SK-N-DZ (cell line): ENCODE measurements at regions not wholly inside any gene's neighbourhood (a gene's known extent, or its start where the extent isn't known, plus 50 kb on each side); places are given as distances from the start of the nearest gene placed in this dataset.

Experiments
- DNase-seq: peaks from one replicate; pipeline ENCODE4 v3.0.0-alpha.2; 2015; ENCODE audit warnings: low spot score

GRCh38 chr2:65541773-65542172, 109.4 kb upstream of the SPRED2 start:
- no peak for DNase-seq

- peak; percentile 99 for DNase-seq
Observed at GRCh38 chr2:65539633-65540032, 107.2 kb upstream of the SPRED2 start.

- DNase-seq: no peak
Observed at GRCh38 chr2:65537651-65538385, 105.4 kb upstream of the SPRED2 start.

DNA sequence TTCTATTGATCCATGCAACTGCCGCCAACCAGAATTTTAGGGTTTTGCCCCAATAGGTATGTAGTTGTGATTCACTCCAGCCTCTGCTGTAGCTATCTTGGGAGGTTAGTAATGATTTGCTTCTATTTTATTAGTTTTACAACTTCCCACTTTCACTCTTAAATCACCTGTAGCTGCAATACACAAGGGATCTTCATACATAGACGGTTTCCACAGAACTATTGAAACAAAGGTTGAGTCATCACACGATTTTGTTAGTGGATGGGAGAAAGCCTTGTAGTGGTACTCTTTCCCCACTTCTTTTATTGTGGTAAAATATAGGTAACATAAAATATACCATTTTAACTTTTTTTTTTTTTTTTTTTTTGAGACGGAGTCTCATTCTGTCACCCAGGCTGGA, 104.2 kb upstream of the SPRED2 start:
- DNase-seq: no peak

- no peak for DNase-seq
Observed at GRCh38 chr2:65532937-65533336, 100.5 kb upstream of the SPRED2 start.

DNA sequence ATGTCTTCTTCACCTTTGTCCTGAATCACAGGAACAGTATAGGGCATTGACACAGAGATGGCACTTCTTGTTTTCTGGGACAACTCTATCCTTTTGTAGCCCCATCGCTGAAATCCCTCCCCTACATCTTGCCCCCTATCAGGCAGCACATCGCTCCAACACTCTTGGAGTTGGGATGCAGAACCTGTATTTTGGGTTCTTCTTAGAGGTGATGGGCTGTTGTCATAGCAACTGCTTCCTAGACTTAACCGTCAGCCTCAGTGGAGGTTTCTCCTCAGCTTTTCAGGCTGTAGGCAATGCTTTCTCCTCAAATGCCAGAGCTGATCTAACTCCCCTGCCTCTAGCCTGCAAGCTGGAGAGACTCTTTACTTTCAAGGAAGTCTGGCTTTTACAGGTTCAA, 99.9 kb upstream of the SPRED2 start:
- DNase-seq: no peak

- no peak for DNase-seq
Observed at GRCh38 chr2:65530547-65531320, 98.3 kb upstream of the SPRED2 start.

GRCh38 chr2:65529419-65529818, 97.0 kb upstream of the SPRED2 start:
- DNase-seq: no peak

DNA sequence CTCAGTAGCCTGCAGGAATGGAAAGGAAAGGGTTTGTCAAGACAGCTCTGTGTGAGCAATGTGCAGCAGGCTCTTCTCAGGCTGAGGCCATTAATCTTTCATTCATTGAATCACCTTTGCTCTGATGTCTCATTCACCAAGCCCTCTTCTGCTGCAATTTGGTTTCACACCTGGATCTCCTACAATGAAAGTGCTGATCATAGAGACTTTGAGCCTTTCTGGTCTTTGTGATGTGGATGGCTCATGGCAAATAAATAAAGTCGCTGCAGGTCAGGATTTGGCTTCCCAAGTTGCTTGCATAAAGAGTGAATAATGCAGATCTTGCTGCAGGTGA, 95.8 kb upstream of the SPRED2 start:
- DNase-seq: no peak

- no peak for DNase-seq
Observed at GRCh38 chr2:65527451-65528240, 95.2 kb upstream of the SPRED2 start.

DNA sequence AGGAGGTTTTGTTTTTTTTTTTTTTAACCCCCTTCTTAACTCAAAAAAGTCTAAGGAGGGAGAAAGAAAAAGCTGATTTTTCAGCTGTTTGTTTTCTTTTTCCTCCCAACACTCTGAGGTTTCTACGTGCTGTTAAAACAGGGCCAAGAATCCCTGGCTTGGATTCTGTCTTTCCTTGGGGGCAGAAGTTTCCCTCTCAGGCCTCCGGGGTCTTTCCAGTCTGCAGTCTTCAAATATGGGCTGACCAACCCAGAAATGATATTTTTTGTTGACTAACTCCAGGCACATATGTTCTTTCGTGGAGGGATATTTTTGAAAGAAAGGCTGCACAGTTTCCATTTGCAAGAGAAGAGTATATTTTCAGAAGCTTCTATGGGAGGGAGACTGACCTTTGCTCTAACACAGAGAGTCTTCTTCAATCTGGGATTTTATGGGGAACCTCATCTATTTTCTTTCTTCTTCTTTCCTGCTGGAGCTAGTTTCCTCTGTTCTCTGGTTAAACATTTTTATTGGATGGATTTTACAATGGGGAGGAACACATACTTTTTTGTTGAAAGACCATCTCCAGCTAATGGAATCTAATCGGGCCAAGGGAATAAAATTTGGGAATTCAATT, 93.3 kb upstream of the SPRED2 start:
- DNase-seq: no peak

DNA sequence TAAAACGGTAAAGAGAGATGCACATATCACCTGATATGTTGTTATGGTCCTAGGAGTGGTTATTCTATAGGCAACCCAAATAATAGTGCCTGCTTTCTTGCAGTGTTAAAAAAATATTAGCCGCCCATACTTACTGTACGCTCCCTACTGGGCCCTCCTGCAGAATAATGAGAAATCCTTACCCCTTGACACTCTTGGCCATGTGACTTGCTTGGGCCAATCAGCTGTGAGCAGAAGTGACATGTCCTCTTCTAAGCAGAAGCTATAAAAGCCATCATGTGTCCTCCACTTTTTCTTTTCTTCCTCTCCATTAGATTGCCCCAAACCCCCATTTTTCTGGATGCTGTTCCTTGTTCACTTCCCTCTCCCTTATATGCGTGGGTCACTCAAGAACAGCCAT, 90.5 kb upstream of the SPRED2 start:
- no peak for DNase-seq

GRCh38 chr2:65518751-65519150, 86.4 kb upstream of the SPRED2 start:
- no peak for DNase-seq

- no peak for DNase-seq
Observed at GRCh38 chr2:65514555-65515195, 82.3 kb upstream of the SPRED2 start.

DNA sequence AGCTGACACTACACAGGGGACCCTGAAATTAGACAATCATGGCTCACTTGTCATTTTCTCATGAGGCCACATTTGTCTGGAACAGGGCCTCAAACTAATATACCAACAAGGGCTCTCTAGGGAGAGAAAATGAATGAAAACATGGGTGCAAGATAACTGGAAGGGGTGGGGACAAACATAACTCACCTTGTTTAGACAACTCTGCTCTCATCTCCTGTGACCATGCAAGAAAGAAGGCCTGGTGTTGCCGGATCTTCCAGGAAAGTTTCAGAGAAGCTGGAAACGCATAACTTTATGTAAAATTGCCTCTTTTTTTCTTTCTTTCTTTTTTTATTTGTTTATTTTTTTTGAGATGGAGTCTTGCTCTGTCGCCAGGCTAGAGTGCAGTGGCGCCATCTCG, 80.4 kb upstream of the SPRED2 start:
- DNase-seq: no peak

DNA sequence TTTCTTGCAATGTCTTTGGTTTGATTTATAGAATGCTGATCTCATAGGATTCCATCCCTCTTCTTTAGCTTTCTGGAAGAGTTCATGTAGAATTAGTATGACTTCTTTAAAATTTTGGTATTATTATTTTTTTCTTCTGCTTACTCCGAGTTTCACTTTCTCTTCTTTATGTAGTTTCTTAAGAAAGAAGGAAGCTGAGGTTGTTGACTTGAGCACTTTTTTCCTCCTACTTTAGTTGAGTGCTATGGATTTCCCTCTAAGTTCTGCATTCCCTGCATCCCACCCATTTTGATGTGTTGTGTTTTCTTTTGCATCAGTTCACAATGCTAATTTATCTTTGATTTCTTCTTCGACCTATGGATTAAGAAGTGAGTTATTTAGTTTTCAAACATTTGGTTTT, 78.9 kb upstream of the SPRED2 start:
- no peak for DNase-seq

DNA sequence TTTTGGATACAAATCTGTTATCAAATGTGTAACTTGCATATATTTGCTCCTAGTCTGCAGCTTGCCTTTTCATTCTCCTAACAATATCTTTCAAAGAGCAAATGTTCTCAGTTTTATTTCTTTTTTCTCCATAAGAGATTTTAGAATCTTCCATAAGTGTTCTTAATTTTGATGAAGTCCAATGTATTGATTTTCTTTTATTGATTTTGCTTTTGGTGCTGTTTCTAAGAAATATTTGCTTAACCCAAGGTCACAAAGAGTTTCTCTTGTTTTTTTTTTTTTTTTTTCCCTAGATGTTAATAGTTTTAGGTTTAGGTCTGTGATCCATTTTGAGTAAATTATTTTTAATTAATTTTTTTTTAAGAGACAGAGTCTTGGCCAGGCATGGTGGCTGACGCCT, 75.8 kb upstream of the SPRED2 start:
- DNase-seq: no peak

GRCh38 chr2:65507102-65508069, 75.0 kb upstream of the SPRED2 start:
- no peak for DNase-seq

DNA sequence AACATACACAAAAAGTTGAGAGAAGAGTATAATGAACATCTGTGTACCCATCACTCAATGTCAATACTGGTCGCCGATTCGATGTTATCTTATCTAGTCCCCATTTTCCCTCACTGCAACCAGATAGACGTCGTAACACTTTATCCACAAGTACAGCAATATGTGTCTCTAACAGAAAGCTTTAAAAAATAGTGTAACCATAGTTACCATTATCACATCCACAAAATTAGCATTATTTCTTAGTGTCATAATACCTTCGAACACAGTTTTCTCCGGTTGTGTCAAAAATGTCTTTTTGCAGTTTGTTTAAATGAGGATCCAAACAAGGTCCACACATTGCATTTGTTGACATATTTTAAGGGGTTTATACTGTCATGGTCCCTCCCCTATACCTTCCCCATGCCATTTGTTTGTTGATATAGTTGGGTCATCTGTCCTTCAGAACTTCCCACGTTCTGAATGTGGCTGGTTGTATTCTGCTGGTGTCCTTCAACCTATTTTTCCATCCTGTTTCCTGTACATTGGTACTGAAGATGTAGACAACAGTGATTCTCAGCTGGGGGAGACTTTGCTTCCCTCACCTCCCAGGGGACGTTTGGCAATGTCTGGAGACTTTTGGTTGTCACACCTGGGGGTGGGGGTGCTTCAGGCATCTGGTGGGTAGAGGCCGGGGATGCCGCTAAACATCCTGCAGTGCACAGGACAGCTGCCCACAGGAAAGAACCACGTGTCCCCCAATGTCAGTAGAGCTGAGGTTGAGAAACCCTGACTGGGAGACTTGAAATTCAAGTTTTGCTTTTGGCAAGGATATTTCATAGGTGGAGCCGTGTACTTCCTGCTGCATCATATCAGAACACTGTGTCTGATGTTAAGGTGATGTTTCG, 72.7 kb upstream of the SPRED2 start:
- DNase-seq: no peak
